Testis (tissue), 2 donors: ENCODE measurements at regions not wholly inside any gene's neighbourhood (a gene's known extent, or its start where the extent isn't known, plus 50 kb on each side); places are given as distances from the start of the nearest gene placed in this dataset.

Experiments
- CTCF ChIP-seq, 3 experiments: fragments of 450-650 bp in 2 of 3; fragments of 200-600 bp in 1 of 3; sonication (generic) in 1 of 3; IDR thresholded peaks; one replicate each; pipeline ENCODE4 v1.5.1; 2016 to 2019; ENCODE audit warnings: antibody characterized with exemption in 3 of 3, mild to moderate bottlenecking in 2 of 3, moderate library complexity in 1 of 3
- POLR2A ChIP-seq: fragments of 450-650 bp; IDR thresholded peaks from one replicate; pipeline ENCODE4 v1.6.1; 2017; ENCODE audit warnings: antibody characterized with exemption, mild to moderate bottlenecking, moderate library complexity

GRCh38 chr10:84763965-84764364 lies 435.6 kb downstream of the CCSER2 start:
- TF ChIP-seq CTCF (IDR thresholded peaks at IDR 0.05) (no peak), POLR2A (no peak)
